Tibial nerve (tissue), 4 donors: ENCODE measurements at regions not wholly inside any gene's neighbourhood (a gene's known extent, or its start where the extent isn't known, plus 50 kb on each side); places are given as distances from the start of the nearest gene placed in this dataset.

Experiments used
- DNase-seq, 2 donors: peaks; one replicate each; pipeline ENCODE4 v3.0.0-alpha.2; 2019; ENCODE audit warnings: low spot score in 2 of 2
- H3K27ac ChIP-seq, 4 donors: fragments of 200-600 bp; sonication (generic) in 3 of 4; one replicate each; pipeline ENCODE4 v1.5.1; 2017 to 2019; ENCODE audit warnings: mild to moderate bottlenecking in 1 of 4
- H3K27me3 ChIP-seq, 2 donors: fragments of 200-600 bp; sonication (generic) in 1 of 2; one replicate each; pipeline versions ENCODE4 v1.5.1 to v1.6.0; 2017 to 2019
- H3K36me3 ChIP-seq, 3 donors: fragments of 200-600 bp; sonication (generic); one replicate each; pipeline ENCODE4 v1.5.1; 2018 to 2019
- H3K4me1 ChIP-seq, 4 donors: fragments of 200-600 bp; sonication (generic) in 3 of 4; one replicate each; pipeline ENCODE4 v1.5.1; 2017 to 2019
- H3K4me3 ChIP-seq, 4 donors: fragments of 200-600 bp; sonication (generic) in 3 of 4; one replicate each; pipeline ENCODE4 v1.5.1; 2017 to 2019; ENCODE audit warnings: mild to moderate bottlenecking in 1 of 4, moderate library complexity in 1 of 4
- H3K9me3 ChIP-seq, 4 donors: fragments of 200-600 bp; sonication (generic) in 3 of 4; one replicate each; pipeline ENCODE4 v1.5.1; 2017 to 2019
- CTCF ChIP-seq, 5 experiments: fragments of 200-600 bp in 3 of 5; fragments of 450-650 bp in 2 of 5; sonication (generic) in 3 of 5; IDR thresholded peaks; one replicate each; pipeline ENCODE4 v1.5.1; 2016 to 2019; ENCODE audit warnings: antibody characterized with exemption in 5 of 5, mild to moderate bottlenecking in 3 of 5, moderate library complexity in 2 of 5
- EP300 ChIP-seq, 2 donors: sonication (generic); formaldehyde crosslinking; IDR thresholded peaks; one replicate each; pipeline ENCODE4 v1.6.1; 2017; ENCODE audit warnings: antibody characterized with exemption in 2 of 2, mild to moderate bottlenecking in 1 of 2
- POLR2A ChIP-seq, 2 donors: fragments of 450-650 bp; IDR thresholded peaks; one replicate each; pipeline ENCODE4 v1.6.1; 2017; ENCODE audit warnings: antibody characterized with exemption in 2 of 2, mild to moderate bottlenecking in 2 of 2, moderate library complexity in 2 of 2
- WGBS, 2 donors: methylation state at CpG; one replicate each; pipeline ENCODE4 v1.1.5; 2018; 5-methylcytosine and 5-hydroxymethylcytosine counted together

- TF ChIP-seq CTCF (IDR thresholded peaks at IDR 0.05) (no peak), EP300 (IDR thresholded peaks at IDR 0.05) (peak in 1 of 2 donors; percentile 84)
- H3K36me3 ChIP-seq, result no peaks in the 10 kb centered on the region
- no peak overlapping the region for H3K4me3 ChIP-seq
- H3K9me3 ChIP-seq, result no peaks in the 10 kb centered on the region
- H3K27me3 ChIP-seq, result no peaks in the 10 kb centered on the region
- peak overlapping the region in 2 of 4 donors; percentile 65 to 71 for H3K27ac ChIP-seq
- 44 to 47% methylated on average over 3 of the region's 3 CpGs for WGBS, 2 donors
- peak in 1 of 2 donors; percentile 24 for DNase-seq
- peaks cover 0 to 17% (median 0%) of the 10 kb centered on the region in 4 donors for H3K4me1 ChIP-seq
Measured at GRCh38 chr6:74606582-74607071, 599.2 kb downstream of the COL12A1 start.

- TF ChIP-seq EP300 (IDR thresholded peaks at IDR 0.05), result no peak
- TF ChIP-seq CTCF (IDR thresholded peaks at IDR 0.05), result no peak
- TF ChIP-seq POLR2A (IDR thresholded peaks at IDR 0.05), result no peak
- peak overlapping the region in 2 of 4 donors; percentile 65 to 71 for H3K27ac ChIP-seq
Measured at GRCh38 chr6:74605922-74606581, 599.8 kb downstream of the COL12A1 start.

GRCh38 chr6:74604279-74604678 lies 601.6 kb downstream of the COL12A1 start:
- Histone ChIP-seq H3K27ac (no peak overlapping the region), H3K27me3 (no peaks in the 10 kb centered on the region), H3K4me1 (peaks cover 0 to 17% (median 0%) of the 10 kb centered on the region in 4 donors), H3K36me3 (no peaks in the 10 kb centered on the region), H3K4me3 (no peak overlapping the region), H3K9me3 (no peaks in the 10 kb centered on the region)
- no peak for TF ChIP-seq POLR2A (IDR thresholded peaks at IDR 0.05)
- no peak for TF ChIP-seq CTCF (IDR thresholded peaks at IDR 0.05)
- TF ChIP-seq EP300 (IDR thresholded peaks at IDR 0.05), result no peak
- 50 to 56% methylated on average over 3 of the region's 3 CpGs for WGBS, 2 donors
- no peak for DNase-seq

More at GRCh38 chr6:74605922-74606581, 599.8 kb downstream of the COL12A1 start:
- no peaks in the 10 kb centered on the region for H3K27me3 ChIP-seq
- H3K36me3 ChIP-seq, result no peaks in the 10 kb centered on the region
- H3K9me3 ChIP-seq, result no peaks in the 10 kb centered on the region
- 73 to 77% methylated on average over 3 of the region's 3 CpGs for WGBS, 2 donors
- H3K4me3 ChIP-seq, result no peak overlapping the region
- H3K4me1 ChIP-seq, result peaks cover 0 to 17% (median 0%) of the 10 kb centered on the region in 4 donors
- no peak for DNase-seq

- Histone ChIP-seq H3K27ac (no peak overlapping the region), H3K4me3 (no peak overlapping the region), H3K36me3 (no peaks in the 10 kb centered on the region), H3K27me3 (no peaks in the 10 kb centered on the region), H3K9me3 (no peaks in the 10 kb centered on the region), H3K4me1 (peaks cover 0 to 17% (median 0%) of the 10 kb centered on the region in 4 donors)
- 87 to 90% methylated on average over 2 of the region's 2 CpGs for WGBS, 2 donors
- TF ChIP-seq CTCF (IDR thresholded peaks at IDR 0.05) (no peak), POLR2A (IDR thresholded peaks at IDR 0.05) (no peak), EP300 (IDR thresholded peaks at IDR 0.05) (no peak)
- DNase-seq, result no peak
Measured at GRCh38 chr6:74603322-74604076, 602.4 kb downstream of the COL12A1 start.

- 92 to 100% methylated on average over 3 of the region's 3 CpGs for WGBS, 2 donors
Measured at GRCh38 chr6:74602206-74602605, 603.6 kb downstream of the COL12A1 start.

More at GRCh38 chr6:74602206-74602605, 603.6 kb downstream of the COL12A1 start:
- Histone ChIP-seq H3K36me3 (no peaks in the 10 kb centered on the region), H3K4me1 (peaks cover 0 to 11% (median 0%) of the 10 kb centered on the region in 4 donors), H3K27me3 (no peaks in the 10 kb centered on the region), H3K9me3 (no peaks in the 10 kb centered on the region), H3K4me3 (no peak overlapping the region), H3K27ac (no peak overlapping the region)
- DNase-seq, result no peak
- TF ChIP-seq CTCF (IDR thresholded peaks at IDR 0.05) (no peak), POLR2A (IDR thresholded peaks at IDR 0.05) (no peak), EP300 (IDR thresholded peaks at IDR 0.05) (no peak)
